GM19397 (cell line): ENCODE measurements at regions not wholly inside any gene's neighbourhood (a gene's known extent, or its start where the extent isn't known, plus 50 kb on each side); places are given as distances from the start of the nearest gene placed in this dataset.
"Not testable (repeated sequence)": the region's sequence is repeated elsewhere in the genome, so short reads cannot be mapped to it uniquely, and the experiment has no call there.

Experiments
- ATAC-seq: cut with Tn5 transposase; IDR thresholded peaks from one replicate; pipeline ENCODE4 v1.9.1; 2021; ENCODE audit warnings: mild to moderate bottlenecking, moderate library complexity; ENCODE audit not compliant: unreplicated experiment

GRCh38 chr18:10162340-10162739, 248.5 kb downstream of the VAPA start:
- no peak for ATAC-seq

GRCh38 chr18:10164271-10165071, 250.7 kb downstream of the VAPA start:
- ATAC-seq: no peak

- ATAC-seq: no peak
These were observed 252.5 kb downstream of the VAPA start for GRCh38 chr18:10166164-10166807.

- no peak for ATAC-seq
These were observed 253.9 kb downstream of the VAPA start for GRCh38 chr18:10167759-10168158.

GRCh38 chr18:10168477-10168876, 254.7 kb downstream of the VAPA start:
- ATAC-seq: no peak

GRCh38 chr18:10169064-10169562, 255.3 kb downstream of the VAPA start:
- no peak for ATAC-seq

- ATAC-seq: no peak
These were observed 256.0 kb downstream of the VAPA start for GRCh38 chr18:10169814-10170213.

- ATAC-seq: no peak
These were observed 256.6 kb downstream of the VAPA start for GRCh38 chr18:10170375-10170774.

- not testable (repeated sequence) for ATAC-seq
These were observed 261.5 kb downstream of the VAPA start for GRCh38 chr18:10175333-10175732.

- not testable (repeated sequence) for ATAC-seq
These were observed 265.5 kb downstream of the VAPA start for GRCh38 chr18:10179326-10179725.

GRCh38 chr18:10182009-10182624, 268.3 kb downstream of the VAPA start:
- ATAC-seq: no peak

GRCh38 chr18:10184776-10185175, 269.7 kb upstream of the APCDD1 start:
- no peak for ATAC-seq

GRCh38 chr18:10188971-10189810, 265.2 kb upstream of the APCDD1 start:
- ATAC-seq: no peak

GRCh38 chr18:10190564-10190963, 263.9 kb upstream of the APCDD1 start:
- ATAC-seq: no peak

GRCh38 chr18:10193444-10193843, 261.0 kb upstream of the APCDD1 start:
- ATAC-seq: no peak

- no peak for ATAC-seq
These were observed 259.8 kb upstream of the APCDD1 start for GRCh38 chr18:10194592-10194991.

GRCh38 chr18:10195529-10195928, 258.9 kb upstream of the APCDD1 start:
- ATAC-seq: no peak

GRCh38 chr18:10197097-10197496, 257.3 kb upstream of the APCDD1 start:
- ATAC-seq: no peak

- ATAC-seq: no peak
These were observed 253.2 kb upstream of the APCDD1 start for GRCh38 chr18:10201226-10201625.

- ATAC-seq: no peak
These were observed 252.8 kb upstream of the APCDD1 start for GRCh38 chr18:10201659-10202058.

- ATAC-seq: no peak
These were observed 251.6 kb upstream of the APCDD1 start for GRCh38 chr18:10202845-10203321.
